PFSK-1 (cell line): ENCODE measurements at regions not wholly inside any gene's neighbourhood (a gene's known extent, or its start where the extent isn't known, plus 50 kb on each side); places are given as distances from the start of the nearest gene placed in this dataset.

Experiments
- POLR2AphosphoS5 ChIP-seq: IDR thresholded peaks from 2 replicates; pipeline ENCODE4 v1.6.1; 2012; ENCODE audit warnings: low read depth, mild to moderate bottlenecking, control low read depth, low read length, moderate library complexity
- TAF1 ChIP-seq: IDR thresholded peaks from 2 replicates; pipeline ENCODE4 v1.6.1; 2012; ENCODE audit warnings: low read length, control low read depth, borderline replicate concordance; ENCODE audit not compliant: insufficient read depth
- TF ChIP-seq, protein P1 (sequence below), 2 experiments: IDR thresholded peaks; 2 replicates each; pipeline versions ENCODE4 v1.6.1 to v1.8.0; 2011 to 2012; ENCODE audit warnings: low read depth in 2 of 2, low read length in 2 of 2, control low read depth in 1 of 2, inconsistent platforms in 1 of 2, mild to moderate bottlenecking in 1 of 2, moderate library complexity in 1 of 2; ENCODE audit not compliant: insufficient read depth in 1 of 2

DNA sequence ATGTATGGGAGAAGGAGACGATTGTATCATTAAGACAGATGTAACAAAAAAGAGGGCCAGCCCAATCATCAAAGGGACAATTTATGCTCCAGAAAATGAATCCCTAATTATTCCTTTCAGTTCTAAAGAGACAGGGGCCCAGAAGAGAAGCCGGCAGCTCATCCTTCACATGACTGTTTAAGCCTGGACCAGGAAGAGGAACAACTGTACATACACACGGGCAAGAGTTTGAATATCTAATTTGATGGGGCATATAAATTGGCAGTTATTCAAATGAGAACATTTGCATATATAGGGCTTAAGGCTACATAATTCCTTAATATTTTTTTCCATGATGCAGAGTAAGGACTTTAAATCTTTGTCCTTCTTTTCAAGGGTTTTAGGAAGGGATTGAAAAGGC lies 232.3 kb downstream of the TLE3 start:
- TF ChIP-seq POLR2AphosphoS5: no peak
- TF ChIP-seq, protein P1, sequence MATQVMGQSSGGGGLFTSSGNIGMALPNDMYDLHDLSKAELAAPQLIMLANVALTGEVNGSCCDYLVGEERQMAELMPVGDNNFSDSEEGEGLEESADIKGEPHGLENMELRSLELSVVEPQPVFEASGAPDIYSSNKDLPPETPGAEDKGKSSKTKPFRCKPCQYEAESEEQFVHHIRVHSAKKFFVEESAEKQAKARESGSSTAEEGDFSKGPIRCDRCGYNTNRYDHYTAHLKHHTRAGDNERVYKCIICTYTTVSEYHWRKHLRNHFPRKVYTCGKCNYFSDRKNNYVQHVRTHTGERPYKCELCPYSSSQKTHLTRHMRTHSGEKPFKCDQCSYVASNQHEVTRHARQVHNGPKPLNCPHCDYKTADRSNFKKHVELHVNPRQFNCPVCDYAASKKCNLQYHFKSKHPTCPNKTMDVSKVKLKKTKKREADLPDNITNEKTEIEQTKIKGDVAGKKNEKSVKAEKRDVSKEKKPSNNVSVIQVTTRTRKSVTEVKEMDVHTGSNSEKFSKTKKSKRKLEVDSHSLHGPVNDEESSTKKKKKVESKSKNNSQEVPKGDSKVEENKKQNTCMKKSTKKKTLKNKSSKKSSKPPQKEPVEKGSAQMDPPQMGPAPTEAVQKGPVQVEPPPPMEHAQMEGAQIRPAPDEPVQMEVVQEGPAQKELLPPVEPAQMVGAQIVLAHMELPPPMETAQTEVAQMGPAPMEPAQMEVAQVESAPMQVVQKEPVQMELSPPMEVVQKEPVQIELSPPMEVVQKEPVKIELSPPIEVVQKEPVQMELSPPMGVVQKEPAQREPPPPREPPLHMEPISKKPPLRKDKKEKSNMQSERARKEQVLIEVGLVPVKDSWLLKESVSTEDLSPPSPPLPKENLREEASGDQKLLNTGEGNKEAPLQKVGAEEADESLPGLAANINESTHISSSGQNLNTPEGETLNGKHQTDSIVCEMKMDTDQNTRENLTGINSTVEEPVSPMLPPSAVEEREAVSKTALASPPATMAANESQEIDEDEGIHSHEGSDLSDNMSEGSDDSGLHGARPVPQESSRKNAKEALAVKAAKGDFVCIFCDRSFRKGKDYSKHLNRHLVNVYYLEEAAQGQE (IDR thresholded peaks at IDR 0.05; ENCODE audit: insufficient read depth in 1 of 2, low read depth in 2 of 2, low read length in 2 of 2): no peak
- TF ChIP-seq TAF1: no peak
